ENCODE measurements at regions not wholly inside any gene's neighbourhood (a gene's known extent, or its start where the extent isn't known, plus 50 kb on each side); places are given as distances from the start of the nearest gene placed in this dataset.

GRCh38 chr6:117817499-117817898, 89.6 kb upstream of the SLC35F1 start:
- CTCF ChIA-PET, result no interaction called here
- POLR2A ChIA-PET, result no interaction called here
- TF ChIP-seq NFYB (CRISPR knock-in tag; conservative IDR thresholded peaks at IDR 0.05; ENCODE audit: low read depth) (no peak), ZNF317 (CRISPR knock-in tag; IDR thresholded peaks at IDR 0.05; ENCODE audit: borderline replicate concordance, low read depth) (no peak), ZNF232 (CRISPR knock-in tag; IDR thresholded peaks at IDR 0.05) (no peak), SOX15 (CRISPR knock-in tag; IDR thresholded peaks at IDR 0.05) (no peak)
- H3K27me3 Mint-ChIP-seq (ENCODE audit: low read depth), result no peaks in the 10 kb centered on the region
- DNase-seq (ENCODE audit: low spot score) (no peak), ATAC-seq (no peak)
- H3K4me3 Mint-ChIP-seq, result no peak overlapping the region
- H3K27ac Mint-ChIP-seq, result no peak overlapping the region
- H3K9me3 Mint-ChIP-seq, result peaks cover 25% of the 10 kb centered on the region
- H3K36me3 Mint-ChIP-seq, result peaks cover 5% of the 10 kb centered on the region; the same call in 1 of the 2 replicates
- peaks cover 1% of the 10 kb centered on the region; the same call in 1 of the 2 replicates for H3K4me1 Mint-ChIP-seq

GRCh38 chr6:117817992-117818391, 89.1 kb upstream of the SLC35F1 start:
- ChIA-PET CTCF (no interaction called here), POLR2A (no interaction called here)
- Mint-ChIP-seq H3K9me3 (peaks cover 25% of the 10 kb centered on the region), H3K36me3 (peaks cover 5% of the 10 kb centered on the region; the same call in 1 of the 2 replicates), H3K4me1 (peaks cover 2% of the 10 kb centered on the region; the same call in 1 of the 2 replicates), H3K27me3 (ENCODE audit: low read depth) (no peaks in the 10 kb centered on the region), H3K27ac (no peak overlapping the region), H3K4me3 (no peak overlapping the region)
- no peak for ATAC-seq
- no peak for TF ChIP-seq ELF4 (CRISPR knock-in tag; IDR thresholded peaks at IDR 0.05; ENCODE audit: low read depth)
- TF ChIP-seq ZBTB21 (CRISPR knock-in tag; IDR thresholded peaks at IDR 0.05; ENCODE audit: borderline replicate concordance), result no peak
- no peak for TF ChIP-seq ZNF532 (CRISPR knock-in tag; IDR thresholded peaks at IDR 0.05; ENCODE audit: borderline replicate concordance)
- no peak for TF ChIP-seq ATF1 (CRISPR knock-in tag; IDR thresholded peaks at IDR 0.05)
- TF ChIP-seq SMAD3 (CRISPR knock-in tag; IDR thresholded peaks at IDR 0.05; ENCODE audit: borderline replicate concordance), result no peak
- TF ChIP-seq ZNF219 (CRISPR knock-in tag; IDR thresholded peaks at IDR 0.05; ENCODE audit: borderline replicate concordance), result no peak
- TF ChIP-seq MXD4 (CRISPR knock-in tag; IDR thresholded peaks at IDR 0.05; ENCODE audit: borderline replicate concordance), result no peak
- no peak for TF ChIP-seq USF1 (CRISPR knock-in tag; IDR thresholded peaks at IDR 0.05)
- TF ChIP-seq GTF2I (CRISPR knock-in tag; conservative IDR thresholded peaks at IDR 0.05), result no peak
- no peak for TF ChIP-seq OVOL2 (CRISPR knock-in tag; IDR thresholded peaks at IDR 0.05; ENCODE audit: borderline replicate concordance)
- TF ChIP-seq MAX (CRISPR knock-in tag; IDR thresholded peaks at IDR 0.05), result no peak
- no peak for TF ChIP-seq ZNF281 (CRISPR knock-in tag; IDR thresholded peaks at IDR 0.05)
- TF ChIP-seq ATF2 (CRISPR knock-in tag; IDR thresholded peaks at IDR 0.05; ENCODE audit: borderline replicate concordance, low read depth), result no peak
- DNase-seq (ENCODE audit: low spot score), result no peak
